COR-L47 (cell line): ENCODE measurements at regions not wholly inside any gene's neighbourhood (a gene's known extent, or its start where the extent isn't known, plus 50 kb on each side); places are given as distances from the start of the nearest gene placed in this dataset.
"Not testable (repeated sequence)": the region's sequence is repeated elsewhere in the genome, so short reads cannot be mapped to it uniquely, and the experiment has no call there.

Source experiments
- DNase-seq: peaks from one replicate; lab custom pipeline; 2025; lab: John Stamatoyannopoulos, UW

DNA sequence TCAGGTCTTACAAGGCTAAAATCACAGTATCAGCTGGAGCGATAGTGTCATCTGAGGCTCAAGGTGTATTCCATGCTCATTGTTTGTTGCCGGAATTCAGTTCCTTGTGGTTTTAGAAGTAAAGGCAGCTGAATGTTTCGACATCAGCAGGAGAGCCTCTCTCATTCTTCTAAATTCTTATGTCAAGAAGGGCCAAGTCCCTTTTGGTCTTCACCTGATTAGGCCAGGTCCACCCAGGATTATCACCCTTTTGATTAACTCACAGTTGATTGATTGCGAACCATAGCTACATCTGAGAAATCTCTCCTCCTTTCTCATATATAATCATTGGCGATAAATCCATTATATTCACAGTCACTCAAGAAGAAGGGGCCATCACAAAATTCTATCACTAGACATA lies 806.7 kb upstream of the PRMT6 start:
- DNase-seq: no peak

DNA sequence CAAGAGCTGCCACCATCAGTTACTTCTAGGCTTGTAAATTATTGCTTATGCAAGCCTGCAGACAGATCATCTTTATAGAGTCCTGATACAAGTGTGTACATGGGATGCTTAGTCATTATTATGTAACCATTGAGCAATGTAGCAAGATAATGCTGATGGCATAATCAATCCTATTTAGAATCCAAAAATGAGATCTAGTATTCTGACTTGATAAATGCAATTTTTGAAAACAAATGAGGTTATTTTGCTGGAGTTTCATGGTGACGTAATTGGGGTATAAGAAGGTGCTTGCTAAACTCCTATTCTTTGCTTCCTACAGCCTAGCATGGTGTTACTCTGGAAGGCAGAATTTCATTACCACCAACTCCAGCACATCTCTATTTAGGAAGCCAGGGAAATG lies 801.7 kb upstream of the PRMT6 start:
- DNase-seq: no peak

DNA sequence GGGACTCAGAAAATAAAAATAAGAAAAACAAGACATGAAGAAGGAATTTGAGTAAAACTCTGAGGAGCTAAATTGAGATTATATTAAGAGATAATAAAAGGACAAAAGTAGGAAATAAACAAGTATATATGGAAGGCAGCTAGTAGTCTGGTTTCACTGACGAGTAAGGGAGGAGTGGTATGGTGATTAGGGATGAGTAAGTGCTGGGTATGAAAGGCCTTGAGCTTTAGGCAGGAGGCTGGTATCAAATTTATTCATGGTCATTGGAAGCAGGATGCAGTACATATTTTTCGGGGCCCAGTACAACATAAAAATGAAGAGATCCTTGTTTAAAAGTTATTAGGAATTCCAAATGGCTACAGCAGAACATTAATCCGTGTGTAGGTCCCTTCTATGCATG lies 789.7 kb upstream of the PRMT6 start:
- no peak for DNase-seq

DNA sequence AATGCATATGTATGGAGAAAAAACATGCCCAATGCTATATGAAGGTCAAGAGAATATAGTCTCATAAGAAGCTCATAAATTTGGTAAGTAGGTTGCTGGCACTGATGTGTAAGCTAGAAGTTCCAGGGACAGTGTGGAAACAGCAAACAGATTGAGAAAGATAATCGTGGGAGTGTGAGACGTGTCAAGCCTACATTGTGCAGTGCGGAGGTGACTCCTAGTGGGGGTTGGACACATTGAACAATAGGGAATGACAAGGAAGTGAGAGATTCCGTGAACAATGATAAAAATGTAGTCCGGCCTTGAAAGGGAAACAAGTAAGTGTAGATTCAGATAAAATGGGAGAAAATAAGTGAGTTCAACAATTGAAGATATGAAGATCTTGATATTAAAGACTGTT lies 788.4 kb upstream of the PRMT6 start:
- peak; percentile 21 for DNase-seq

DNA sequence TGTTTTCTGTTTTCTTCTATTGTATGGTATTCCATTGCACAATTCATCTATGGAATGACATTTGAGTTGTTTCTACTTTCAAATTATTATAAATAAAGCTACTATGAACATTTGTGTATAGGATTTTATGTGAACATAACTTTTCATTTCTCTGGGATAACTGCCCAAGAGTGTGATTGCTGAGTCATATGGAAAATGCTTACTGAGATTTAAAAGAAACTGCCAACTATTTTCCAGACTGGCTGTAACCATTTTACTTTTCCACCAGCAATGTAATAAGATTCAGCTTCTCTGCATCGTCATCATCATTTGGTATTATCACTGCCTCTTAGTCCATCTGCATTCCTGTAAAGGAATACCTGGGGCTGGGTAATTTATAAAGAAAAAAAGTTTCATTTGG lies 779.6 kb upstream of the PRMT6 start:
- DNase-seq: no peak

DNA sequence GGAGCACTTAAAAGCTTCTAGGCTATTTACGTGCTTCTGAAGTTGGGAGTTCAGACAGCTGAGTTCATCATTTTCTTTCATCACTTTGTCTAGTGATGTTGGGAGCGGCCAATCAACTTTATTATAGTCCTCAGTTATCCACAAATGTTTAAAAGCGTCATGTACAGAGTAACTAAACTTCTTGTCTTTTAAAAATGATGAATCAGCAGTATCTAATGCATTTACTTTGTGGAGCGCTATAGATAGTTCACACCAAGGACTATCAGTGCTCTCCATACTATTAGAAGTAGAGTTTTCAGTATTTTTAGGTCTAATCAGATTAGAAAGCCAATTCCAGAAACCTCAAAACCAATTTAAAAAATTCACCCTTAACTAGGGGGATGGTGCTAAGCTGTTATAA lies 778.7 kb upstream of the PRMT6 start:
- DNase-seq: no peak

DNA sequence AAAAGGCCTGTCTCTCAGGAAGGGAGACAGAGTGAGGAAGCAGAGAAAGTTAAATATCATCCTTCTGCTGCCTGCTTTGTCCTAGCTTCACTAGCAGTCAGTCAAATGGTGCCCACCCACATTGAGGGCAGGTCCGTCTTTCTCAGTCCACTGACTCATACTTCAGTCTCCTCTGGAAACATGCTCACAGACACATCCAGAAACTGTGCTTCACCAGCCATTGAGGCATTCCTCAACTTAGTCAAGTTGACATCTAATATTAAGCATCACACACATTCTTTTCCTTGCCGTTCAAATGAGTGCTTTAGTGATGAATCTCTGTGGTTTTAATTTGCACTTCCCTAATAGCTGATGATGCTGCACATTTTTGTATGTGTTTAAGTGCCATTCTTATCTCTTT lies 777.8 kb upstream of the PRMT6 start:
- no peak for DNase-seq

DNA sequence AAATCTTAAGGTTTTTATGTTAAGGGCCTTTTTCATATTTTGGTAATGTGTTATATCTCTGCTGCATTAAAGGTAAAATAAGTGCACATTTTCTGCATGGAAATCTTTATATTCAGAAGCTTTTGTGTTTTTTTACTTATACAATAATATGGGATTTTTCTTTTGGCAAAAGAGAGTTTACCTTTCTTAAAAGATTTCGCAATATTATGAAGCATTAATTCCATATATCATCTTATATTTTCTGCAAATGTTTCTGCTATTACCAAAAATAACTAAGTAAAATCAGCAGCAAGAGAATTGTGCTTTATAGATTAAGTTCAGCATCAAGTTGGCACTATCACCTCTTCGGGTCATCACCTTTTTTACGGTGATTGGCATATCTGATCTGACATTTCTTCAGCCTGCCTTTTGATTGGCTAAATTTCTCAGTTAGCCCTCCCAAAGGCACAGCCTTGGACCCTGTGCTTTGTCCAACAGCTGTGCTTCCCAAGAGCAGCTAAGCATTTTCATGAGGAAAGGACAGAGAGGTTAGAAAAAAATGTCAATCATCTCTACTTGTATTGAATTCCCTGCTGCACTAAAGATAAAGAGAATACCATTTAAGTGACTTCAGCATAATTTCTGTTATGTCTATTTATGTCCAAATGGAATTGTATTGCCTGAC lies 767.1 kb upstream of the PRMT6 start:
- DNase-seq: no peak

DNA sequence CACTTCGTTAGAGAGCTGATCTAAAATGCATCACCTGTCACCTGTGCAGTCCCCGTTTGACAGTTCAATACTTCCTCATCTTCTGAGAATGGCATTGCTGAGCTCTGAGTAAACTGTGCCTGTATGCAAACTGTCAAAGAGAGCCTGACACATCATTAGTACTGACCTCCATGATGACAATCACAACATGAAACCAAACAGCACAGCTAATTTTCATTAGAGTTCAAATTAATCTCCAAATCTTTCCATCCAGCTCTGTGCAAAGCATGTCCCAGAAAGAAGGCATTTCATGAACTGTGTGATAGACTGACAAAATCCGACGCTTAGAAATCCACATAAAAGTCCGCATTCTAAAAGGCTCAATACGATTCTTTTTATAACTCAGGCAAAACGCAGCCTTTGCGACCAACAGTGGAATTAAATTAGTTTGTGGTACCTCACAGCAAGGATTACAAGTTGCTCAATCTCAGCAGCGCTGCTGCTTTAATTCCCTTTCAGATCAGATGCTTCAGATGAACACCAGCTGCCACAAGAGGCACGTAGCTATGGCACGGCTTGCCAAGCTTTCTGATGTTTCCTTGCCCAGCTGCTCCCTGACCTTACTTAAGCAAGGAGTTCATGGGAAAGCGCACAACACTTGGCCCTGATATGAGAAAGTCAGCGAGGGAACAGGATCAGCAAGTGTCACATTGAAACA lies 765.5 kb upstream of the PRMT6 start:
- DNase-seq: no peak

DNA sequence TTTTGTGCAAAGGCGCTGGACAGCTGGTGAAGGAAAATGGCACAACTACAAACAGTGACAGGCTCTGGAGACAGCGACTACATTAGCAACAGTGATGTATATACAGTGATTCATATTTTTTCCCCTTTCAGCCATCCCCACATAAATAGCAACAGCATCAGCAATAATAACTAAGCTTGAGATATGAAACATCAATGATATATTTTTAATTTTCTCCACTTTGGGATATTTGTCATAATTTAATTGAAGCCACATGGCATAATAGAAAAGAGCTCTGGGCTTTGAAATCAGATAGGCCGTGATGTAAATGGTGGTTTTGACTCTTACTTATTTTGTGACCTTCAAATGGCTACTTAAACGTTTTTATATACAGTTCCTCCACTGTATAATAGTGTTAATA lies 764.3 kb upstream of the PRMT6 start:
- DNase-seq: no peak

DNA sequence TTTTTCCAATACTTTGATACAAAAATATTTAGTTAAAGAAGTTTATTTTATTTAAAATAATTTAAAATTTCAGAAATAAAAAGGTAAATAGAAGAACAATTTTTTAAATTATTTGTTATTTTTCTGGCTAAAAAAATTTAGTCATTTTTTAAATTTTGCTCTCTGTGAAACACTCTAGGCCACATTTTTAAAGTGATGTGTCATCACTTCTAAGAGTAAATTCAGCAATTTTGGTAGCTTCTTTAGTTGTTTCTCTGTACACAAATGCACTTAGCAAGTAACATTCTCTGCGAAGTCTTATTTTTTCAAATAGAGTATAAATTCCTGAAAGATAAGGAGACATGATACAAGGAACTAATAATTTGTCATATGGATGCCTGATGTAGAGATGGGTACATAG lies 760.0 kb upstream of the PRMT6 start:
- no peak for DNase-seq

DNA sequence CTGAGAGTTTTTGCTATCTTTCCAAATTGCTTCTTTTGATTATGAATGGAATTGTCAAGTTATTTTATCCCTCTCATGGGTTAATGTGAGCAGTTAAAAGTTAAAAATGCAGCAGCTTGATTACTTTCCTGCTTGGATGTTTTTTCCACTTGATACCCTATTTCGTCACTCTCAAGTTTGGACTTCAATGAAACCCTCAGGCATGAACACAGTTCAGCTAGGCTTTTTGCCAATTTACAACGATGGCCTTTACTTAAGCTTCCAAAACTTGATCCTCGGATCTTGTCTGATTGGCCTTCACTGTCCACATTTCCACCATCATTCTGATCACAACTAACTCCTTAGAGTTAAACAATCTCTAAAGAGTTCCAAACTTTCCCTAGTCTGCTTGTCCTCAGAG lies 752.4 kb upstream of the PRMT6 start:
- DNase-seq: no peak

DNA sequence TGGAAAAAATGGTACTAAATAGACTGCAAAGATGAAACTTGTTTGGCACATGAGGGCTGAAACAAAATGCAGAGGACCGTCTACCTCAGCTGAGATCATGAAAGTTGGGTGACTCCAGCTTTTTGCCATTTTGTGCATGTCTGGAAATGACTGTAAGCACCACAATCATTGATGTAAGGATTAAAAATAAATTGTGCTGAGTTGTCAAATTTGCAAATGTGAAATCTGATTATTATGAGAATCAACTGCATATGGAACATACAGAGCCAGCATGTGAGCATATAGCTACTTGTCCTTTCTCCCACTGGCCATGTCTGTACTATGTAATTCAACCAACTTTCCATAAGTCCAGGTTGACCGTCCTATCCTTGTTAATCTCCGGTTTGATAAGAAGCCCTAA lies 736.9 kb upstream of the PRMT6 start:
- DNase-seq: no peak

DNA sequence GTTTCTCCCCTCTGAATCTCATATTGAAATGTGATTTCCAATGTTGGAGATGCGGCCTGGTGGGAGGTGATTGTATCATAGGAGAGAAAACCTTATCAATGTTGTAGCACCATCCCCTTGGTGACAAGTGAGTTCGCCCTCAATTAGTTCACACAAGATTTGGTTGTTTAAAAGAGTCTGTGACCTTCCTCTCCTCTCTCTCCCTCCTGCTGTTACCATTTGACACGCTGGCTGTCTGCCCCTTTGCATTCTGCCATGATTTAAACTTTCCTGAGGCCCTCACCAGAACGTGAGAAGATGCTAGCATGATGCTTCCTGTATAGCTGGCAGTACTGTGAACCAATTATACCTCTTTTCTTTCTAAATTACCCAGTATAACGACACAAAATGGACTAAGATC lies 730.9 kb upstream of the PRMT6 start:
- no peak for DNase-seq

DNA sequence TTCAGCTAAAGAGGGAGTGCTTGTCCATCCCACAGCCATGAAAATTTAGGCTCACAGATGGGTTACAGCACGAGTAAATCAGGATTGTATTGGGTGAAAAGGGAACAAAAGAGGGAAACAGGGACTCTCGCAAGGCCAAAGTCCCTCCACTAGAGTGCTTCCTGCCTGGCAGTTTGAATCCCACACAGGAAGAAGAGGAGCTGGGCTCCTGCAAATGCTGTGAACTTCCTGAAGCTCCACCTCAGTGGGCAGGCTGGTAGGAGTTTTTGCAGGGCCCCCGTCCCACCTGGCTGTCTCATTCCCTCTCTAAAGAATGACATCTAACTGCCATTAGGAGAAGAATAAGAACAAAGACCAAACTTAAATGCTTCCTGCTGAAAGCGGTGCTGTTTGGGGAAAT lies 712.0 kb upstream of the PRMT6 start:
- no peak for DNase-seq

DNA sequence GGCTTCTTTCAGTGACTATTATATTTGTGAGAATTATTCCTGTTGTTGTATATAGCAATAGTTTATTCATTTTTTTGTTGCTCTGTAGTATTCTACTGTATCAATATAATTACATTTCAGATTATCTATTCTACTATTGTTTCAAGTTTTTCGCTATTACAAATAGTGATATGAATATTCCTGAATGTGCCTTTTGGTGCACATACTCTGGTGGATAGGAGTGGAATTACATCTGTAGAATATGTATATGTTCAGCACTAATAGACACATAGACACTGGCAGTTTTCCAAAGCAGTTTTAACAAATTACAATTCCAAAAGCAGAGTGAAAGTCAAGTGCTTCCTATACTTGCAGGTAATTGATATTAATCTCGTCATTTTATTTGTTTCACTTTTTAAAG lies 696.2 kb upstream of the PRMT6 start:
- DNase-seq: no peak

DNA sequence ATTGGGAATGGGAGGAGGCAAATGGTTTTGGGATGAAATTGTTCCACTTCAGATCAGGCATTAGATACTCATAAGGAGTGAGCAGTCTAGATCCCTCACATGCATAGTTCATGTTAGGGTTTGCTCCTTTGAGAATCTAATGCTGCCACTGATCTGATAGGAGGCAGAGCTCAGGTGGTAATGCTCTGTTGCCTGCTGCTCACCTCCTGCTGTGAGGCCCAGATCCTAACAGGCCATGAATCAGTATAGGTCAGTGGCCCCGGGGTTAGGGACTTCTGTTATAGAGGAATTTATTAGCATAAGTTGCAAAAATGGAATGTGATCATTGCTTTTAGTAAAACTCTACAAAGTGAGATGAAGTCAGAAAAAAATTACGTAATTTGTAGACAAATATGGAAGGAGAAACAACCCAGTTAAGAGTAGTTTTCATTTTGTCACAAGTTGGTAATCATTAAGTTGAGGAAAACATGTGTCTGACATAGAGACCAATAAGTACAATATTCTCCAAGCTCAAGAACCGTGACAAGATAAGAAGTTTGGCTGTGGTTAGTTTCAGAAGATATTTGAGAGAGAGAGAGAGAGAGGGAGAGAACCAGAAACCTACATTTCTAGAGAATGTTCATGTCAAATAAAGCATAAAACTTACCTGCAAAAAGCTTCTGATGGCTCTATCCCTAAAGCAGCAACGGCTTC lies 689.7 kb upstream of the PRMT6 start:
- no peak for DNase-seq

DNA sequence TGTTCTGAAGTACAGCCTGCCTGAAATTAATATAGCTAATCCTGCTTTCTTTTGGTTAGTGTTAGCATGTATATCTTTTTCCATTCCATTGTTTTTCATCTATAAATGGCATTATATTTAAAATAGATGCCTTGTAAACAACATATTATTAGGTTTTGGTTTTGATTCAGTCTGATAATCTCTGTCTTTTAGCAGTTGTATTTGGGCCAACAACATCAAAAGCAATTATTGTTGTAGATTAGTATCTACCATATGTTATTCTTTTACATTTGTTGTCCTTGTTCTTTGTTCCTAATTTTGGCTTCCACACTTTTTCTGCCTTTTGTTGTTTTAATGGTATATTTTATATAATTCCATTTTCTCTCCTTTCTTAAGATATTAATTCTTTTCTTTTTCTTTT lies 678.2 kb upstream of the PRMT6 start:
- no peak for DNase-seq

DNA sequence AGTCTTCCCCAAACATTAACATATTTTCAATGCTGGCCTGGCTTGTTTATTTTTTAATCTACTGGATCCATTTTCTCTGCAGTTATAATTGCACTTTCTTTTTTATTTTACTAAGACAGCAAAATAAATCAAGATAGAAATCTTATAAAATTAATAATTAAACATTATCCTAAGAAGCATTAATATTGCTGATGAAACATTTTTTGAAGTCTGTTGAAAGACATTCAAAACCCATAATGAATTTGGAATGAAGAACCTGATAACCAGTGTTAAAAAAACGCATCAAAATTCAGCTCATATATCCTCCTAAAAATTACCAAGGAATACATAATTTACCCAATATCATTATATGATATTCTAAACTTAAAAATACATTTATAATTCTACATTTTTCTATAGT lies 675.7 kb upstream of the PRMT6 start:
- DNase-seq: no peak

DNA sequence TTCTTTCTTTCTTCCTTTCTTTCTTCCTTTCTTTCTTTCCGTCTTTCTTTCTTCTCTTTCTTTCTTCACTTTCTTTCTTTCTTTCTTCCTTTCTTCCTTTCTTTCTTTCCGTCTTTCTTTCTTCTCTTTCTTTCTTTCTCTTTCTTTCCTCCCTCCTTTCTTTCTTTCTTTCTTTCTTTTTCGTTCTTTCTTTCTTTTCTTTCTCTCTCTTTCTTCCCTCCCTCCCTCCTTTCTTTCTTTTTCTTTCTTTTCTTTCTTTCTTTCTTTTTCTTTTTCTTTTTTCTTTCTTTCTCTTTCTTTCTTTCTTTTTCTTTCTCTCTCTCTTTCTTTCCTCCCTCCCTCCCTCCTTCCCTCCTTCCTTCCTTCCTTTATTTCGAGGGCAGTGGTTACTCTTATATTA lies 667.3 kb upstream of the PRMT6 start:
- DNase-seq: not testable (repeated sequence)

DNA sequence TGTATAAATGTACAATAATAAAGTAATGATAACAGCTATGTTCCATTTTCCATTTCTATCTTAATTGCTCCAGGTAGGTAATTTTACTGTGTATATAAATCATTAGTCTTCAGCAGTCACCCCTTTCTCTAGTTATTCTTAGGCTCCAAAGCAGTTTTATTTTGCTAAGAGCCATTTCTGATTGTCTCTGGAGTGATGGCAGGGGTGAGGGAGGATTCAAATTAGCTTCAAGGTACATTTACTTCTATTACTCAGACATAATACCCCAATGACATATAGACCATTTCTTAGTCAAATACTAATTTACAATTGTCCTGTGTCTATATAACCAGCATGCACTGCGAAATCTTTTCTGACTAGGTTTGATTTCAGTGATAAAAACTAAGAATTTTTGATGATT lies 663.4 kb upstream of the PRMT6 start:
- no peak for DNase-seq

DNA sequence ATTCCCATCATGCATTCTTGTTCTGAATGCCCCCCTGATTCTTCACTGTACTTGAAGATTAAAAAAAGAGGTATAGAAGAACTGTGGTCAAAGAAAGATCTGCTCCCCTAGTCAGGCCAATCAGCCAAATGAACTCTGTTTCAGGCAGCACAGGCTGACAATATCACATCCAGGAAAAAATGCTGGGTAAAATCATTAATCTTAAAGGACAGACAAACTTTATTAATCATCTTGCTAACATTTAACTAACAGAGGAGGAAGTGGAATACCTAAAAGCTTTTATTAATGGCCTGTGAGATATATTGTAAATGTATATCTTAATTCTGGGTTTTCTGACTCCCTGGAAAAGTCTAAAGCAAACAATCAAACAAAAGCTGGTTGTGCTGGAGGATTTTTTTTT lies 660.5 kb upstream of the PRMT6 start:
- DNase-seq: no peak

DNA sequence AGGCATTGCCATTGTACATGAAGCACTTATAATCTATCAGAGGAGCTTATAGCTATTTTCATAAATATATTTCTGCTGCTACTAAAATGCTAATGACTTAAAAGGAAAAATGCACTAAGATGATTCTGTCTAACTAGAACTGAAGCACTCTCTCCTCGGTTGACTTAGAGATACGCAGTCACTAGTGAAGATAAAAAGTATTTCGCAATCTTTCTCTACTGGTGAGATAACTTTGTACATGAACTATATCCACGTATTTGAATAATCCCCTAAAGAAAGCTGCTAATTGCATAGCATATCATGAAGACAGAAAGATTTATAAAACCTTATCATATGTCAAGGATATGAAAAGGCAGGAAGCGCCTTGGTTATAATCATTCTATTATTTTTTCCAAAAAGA lies 658.1 kb upstream of the PRMT6 start:
- DNase-seq: no peak

DNA sequence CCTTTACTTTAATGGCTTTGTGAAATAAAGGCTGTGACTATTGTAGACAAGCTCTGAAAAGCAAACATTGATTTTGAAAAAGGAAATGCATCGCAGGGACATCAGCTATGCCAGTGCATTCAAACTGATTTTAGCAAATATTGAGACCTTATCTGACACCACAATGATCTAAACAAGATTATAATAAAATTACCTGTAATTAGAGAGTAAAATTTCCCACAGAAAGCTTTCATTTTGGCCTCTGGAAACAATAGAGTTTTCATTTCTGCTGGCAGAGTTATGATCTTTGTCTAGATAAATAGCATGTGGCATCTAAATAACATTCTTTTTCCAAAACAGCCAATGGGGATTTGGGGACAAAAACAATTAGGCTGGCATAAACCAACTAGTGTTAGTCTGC lies 650.4 kb upstream of the PRMT6 start:
- DNase-seq: peak; percentile 67
